Hepatocyte (in vitro differentiated cells): ENCODE measurements at regions not wholly inside any gene's neighbourhood (a gene's known extent, or its start where the extent isn't known, plus 50 kb on each side); places are given as distances from the start of the nearest gene placed in this dataset.

Experiments
- EZH2 ChIP-seq: fragments of 200-600 bp; sonication (generic); IDR thresholded peaks from 2 replicates; pipeline ENCODE4 v1.6.1; 2016; ENCODE audit warnings: antibody characterized with exemption, mild to moderate bottlenecking, borderline replicate concordance
- TF ChIP-seq, protein P1 (sequence below): fragments of 200-600 bp; sonication (generic); IDR thresholded peaks from 2 replicates; pipeline ENCODE4 v1.5.1; 2016; ENCODE audit warnings: antibody characterized with exemption, mild to moderate bottlenecking; ENCODE audit not compliant: poor library complexity

DNA sequence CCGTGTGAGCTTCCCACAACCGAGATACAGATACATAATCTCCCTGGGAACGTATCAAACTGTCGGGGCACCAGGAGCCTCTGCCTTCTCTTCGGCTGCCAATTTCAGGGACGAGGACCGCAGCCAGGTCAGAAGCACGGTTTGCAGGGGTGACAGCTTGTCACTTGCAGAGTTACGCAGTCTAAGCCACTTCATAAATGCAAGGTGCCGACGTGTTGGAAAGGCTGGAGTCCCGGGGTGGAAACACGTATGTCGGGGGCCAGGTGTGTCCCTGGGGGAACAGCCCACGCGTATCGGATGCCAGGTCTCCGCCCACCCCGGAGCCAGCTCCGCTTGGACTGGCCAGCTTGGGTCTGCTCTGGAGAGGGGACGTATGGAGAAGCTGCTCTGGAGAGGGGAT is 76.3 kb upstream of the SHOX start:
- TF ChIP-seq, protein P1, sequence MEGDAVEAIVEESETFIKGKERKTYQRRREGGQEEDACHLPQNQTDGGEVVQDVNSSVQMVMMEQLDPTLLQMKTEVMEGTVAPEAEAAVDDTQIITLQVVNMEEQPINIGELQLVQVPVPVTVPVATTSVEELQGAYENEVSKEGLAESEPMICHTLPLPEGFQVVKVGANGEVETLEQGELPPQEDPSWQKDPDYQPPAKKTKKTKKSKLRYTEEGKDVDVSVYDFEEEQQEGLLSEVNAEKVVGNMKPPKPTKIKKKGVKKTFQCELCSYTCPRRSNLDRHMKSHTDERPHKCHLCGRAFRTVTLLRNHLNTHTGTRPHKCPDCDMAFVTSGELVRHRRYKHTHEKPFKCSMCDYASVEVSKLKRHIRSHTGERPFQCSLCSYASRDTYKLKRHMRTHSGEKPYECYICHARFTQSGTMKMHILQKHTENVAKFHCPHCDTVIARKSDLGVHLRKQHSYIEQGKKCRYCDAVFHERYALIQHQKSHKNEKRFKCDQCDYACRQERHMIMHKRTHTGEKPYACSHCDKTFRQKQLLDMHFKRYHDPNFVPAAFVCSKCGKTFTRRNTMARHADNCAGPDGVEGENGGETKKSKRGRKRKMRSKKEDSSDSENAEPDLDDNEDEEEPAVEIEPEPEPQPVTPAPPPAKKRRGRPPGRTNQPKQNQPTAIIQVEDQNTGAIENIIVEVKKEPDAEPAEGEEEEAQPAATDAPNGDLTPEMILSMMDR: no peak
- TF ChIP-seq EZH2: no peak
